Kidney glomerular epithelial cell (primary cell): ENCODE measurements at regions not wholly inside any gene's neighbourhood (a gene's known extent, or its start where the extent isn't known, plus 50 kb on each side); places are given as distances from the start of the nearest gene placed in this dataset.
"Not testable (repeated sequence)": the region's sequence is repeated elsewhere in the genome, so short reads cannot be mapped to it uniquely, and the experiment has no call there.

Experiments
- DNase-seq: peaks from one replicate; lab custom pipeline; 2025; lab: John Stamatoyannopoulos, UW

GRCh38 chrX:139475432-139475831 lies 55.1 kb upstream of the F9 start:
- DNase-seq, result no peak

GRCh38 chrX:139461945-139462344 lies 68.6 kb upstream of the F9 start:
- not testable (repeated sequence) for DNase-seq

- no peak for DNase-seq
Observed at GRCh38 chrX:139454743-139455142, 75.8 kb upstream of the F9 start.

- DNase-seq, result no peak
Observed at GRCh38 chrX:139448996-139449395, 81.5 kb upstream of the F9 start.

- no peak for DNase-seq
Observed at GRCh38 chrX:139446832-139447231, 83.7 kb upstream of the F9 start.

GRCh38 chrX:139429913-139430312 lies 100.6 kb upstream of the F9 start:
- no peak for DNase-seq

GRCh38 chrX:139423186-139423585 lies 107.4 kb upstream of the F9 start:
- DNase-seq, result no peak

- not testable (repeated sequence) for DNase-seq
Observed at GRCh38 chrX:139398258-139398657, 132.3 kb upstream of the F9 start.

GRCh38 chrX:139388254-139388653 lies 142.3 kb upstream of the F9 start:
- no peak for DNase-seq

- no peak for DNase-seq
Observed at GRCh38 chrX:139382529-139382928, 148.0 kb upstream of the F9 start.

GRCh38 chrX:139376547-139376946 lies 154.0 kb upstream of the F9 start:
- not testable (repeated sequence) for DNase-seq

- no peak for DNase-seq
Observed at GRCh38 chrX:139360356-139360755, 170.2 kb upstream of the F9 start.

GRCh38 chrX:139342594-139342991 lies 187.9 kb upstream of the F9 start:
- not testable (repeated sequence) for DNase-seq

GRCh38 chrX:139341855-139342593 lies 188.5 kb upstream of the F9 start:
- DNase-seq, result not testable (repeated sequence)

- DNase-seq, result no peak
Observed at GRCh38 chrX:139332441-139332840, 198.1 kb upstream of the F9 start.

- no peak for DNase-seq
Observed at GRCh38 chrX:139327355-139327754, 203.2 kb upstream of the F9 start.

GRCh38 chrX:139324756-139325155 lies 205.8 kb upstream of the F9 start:
- no peak for DNase-seq

- not testable (repeated sequence) for DNase-seq
Observed at GRCh38 chrX:139320661-139321354, 209.7 kb upstream of the F9 start.

GRCh38 chrX:139306675-139307074 lies 223.9 kb upstream of the F9 start:
- DNase-seq, result not testable (repeated sequence)

GRCh38 chrX:139304471-139304870 lies 226.1 kb upstream of the F9 start:
- no peak for DNase-seq

GRCh38 chrX:139299309-139299708 lies 231.2 kb upstream of the F9 start:
- DNase-seq, result no peak

- no peak for DNase-seq
Observed at GRCh38 chrX:139298437-139298836, 232.1 kb upstream of the F9 start.

- DNase-seq, result no peak
Observed at GRCh38 chrX:139297638-139298037, 232.9 kb upstream of the F9 start.

- DNase-seq, result no peak
Observed at GRCh38 chrX:139293991-139294390, 236.5 kb upstream of the F9 start.
